Upper lobe of right lung (tissue), 1 donor: ENCODE measurements at regions not wholly inside any gene's neighbourhood (a gene's known extent, or its start where the extent isn't known, plus 50 kb on each side); places are given as distances from the start of the nearest gene placed in this dataset.

Experiments
- ATAC-seq: fragments of 200-7000 bp; cut with Tn5 transposase; one replicate; pipeline ENCODE4 v1.9.1; 2020; ENCODE audit warnings: mild to moderate bottlenecking, moderate library complexity
- DNase-seq: peaks from one replicate; pipeline ENCODE4 v3.0.0-alpha.2; 2020
- H3K27ac ChIP-seq: fragments of 200-600 bp; one replicate; pipeline ENCODE4 v1.8.0; 2022
- H3K27me3 ChIP-seq: fragments of 200-600 bp; one replicate; pipeline ENCODE4 v1.8.0; 2022; ENCODE audit warnings: mild to moderate bottlenecking
- H3K36me3 ChIP-seq: fragments of 200-600 bp; one replicate; pipeline ENCODE4 v1.8.0; 2022
- H3K4me1 ChIP-seq: fragments of 200-600 bp; one replicate; pipeline ENCODE4 v1.8.0; 2022
- H3K4me3 ChIP-seq: fragments of 200-600 bp; one replicate; pipeline ENCODE4 v1.8.0; 2022; ENCODE audit warnings: mild to moderate bottlenecking
- H3K9me3 ChIP-seq: fragments of 200-600 bp; one replicate; pipeline ENCODE4 v1.8.0; 2022
- CTCF ChIP-seq: fragments of 200-600 bp; IDR thresholded peaks from one replicate; pipeline ENCODE4 v1.8.0; 2022; ENCODE audit warnings: antibody characterized with exemption
- intact Hi-C: fragments of 100-400 bp; cut with DNase I; formaldehyde crosslinking; loops from one replicate; pipeline ENCODE4 v1.11.0; 2022
- donor health status: DM: no; HTN: yes; CAD: no; lungs with severe emphysema.

DNA sequence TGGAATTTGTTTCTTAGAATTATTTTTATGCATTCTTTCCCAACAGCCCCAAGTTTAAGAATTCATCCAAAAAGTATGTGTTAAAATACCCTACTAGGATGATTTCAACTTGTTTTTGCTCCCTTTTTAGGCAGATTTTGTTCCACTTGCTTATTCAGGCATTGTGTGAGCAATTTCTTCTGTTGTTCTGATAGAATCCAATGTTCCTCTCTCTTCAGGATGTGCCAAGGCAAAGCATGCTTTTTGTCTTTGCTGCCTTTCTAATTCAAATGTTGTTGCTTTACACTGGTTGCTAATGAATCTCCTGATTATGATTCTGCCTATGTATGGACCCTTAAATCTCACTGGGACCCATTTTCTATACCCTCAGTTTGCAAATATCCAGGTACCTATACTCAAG is 131.2 kb upstream of the ARHGAP42 start:
- H3K36me3 ChIP-seq: no peaks in the 10 kb centered on the region
- intact Hi-C loops: no loop called here
- H3K9me3 ChIP-seq: no peaks in the 10 kb centered on the region

GRCh38 chr11:100556781-100557180 is 130.3 kb upstream of the ARHGAP42 start:
- no peak for ATAC-seq
- intact Hi-C loops: no loop called here
- no peak for TF ChIP-seq CTCF

More for the DNA sequence above, 131.2 kb upstream of the ARHGAP42 start:
- H3K27me3 ChIP-seq: no peaks in the 10 kb centered on the region
- no peaks in the 10 kb centered on the region for H3K4me1 ChIP-seq
- DNase-seq: no peak
- TF ChIP-seq CTCF: no peak
- no peak for ATAC-seq
- H3K27ac ChIP-seq: no peak overlapping the region
- H3K4me3 ChIP-seq: no peak overlapping the region

DNA sequence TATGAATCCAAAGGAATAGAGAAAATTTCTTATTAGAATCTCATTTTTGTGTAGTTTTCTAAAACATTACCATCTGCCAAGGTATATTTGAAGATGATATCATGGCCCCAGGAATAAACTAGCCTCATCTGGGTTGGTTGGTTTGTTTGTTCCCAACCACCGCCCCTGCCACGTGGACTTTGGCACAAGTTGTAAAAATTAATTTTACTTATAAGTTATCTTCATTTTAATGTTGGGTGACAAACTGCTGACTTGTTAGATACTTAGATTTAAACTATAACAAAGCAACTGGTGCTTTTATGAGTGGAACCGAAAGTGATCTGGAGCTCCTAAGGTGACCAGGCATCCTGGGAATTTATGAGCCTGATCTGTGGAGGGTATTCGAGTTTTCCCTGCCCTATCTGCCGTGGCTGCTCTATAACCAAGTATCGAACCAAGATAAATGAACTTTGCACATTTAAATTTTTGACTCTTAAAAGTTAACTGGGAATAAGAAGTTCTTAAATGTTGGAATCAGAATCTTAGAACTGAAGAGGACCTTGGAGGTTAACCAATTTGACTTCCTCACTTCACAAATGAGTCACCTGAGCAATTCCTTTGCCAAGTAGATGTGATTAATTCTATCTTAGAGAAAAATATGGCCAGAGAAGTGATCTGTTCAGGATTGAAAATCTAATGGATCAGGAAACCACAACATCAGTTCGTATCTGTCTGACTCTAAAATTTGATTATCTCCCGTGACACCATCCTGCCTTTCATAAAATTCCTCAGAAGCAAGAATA is 129.1 kb upstream of the ARHGAP42 start:
- no peak for TF ChIP-seq CTCF
- Histone ChIP-seq H3K9me3 (no peaks in the 10 kb centered on the region), H3K4me1 (peaks cover 13% of the 10 kb centered on the region), H3K27me3 (no peaks in the 10 kb centered on the region), H3K27ac (no peak overlapping the region), H3K36me3 (no peaks in the 10 kb centered on the region), H3K4me3 (no peak overlapping the region)
- DNase-seq (no peak), ATAC-seq (no peak)
- intact Hi-C loops: no loop called here

More at GRCh38 chr11:100556781-100557180, 130.3 kb upstream of the ARHGAP42 start:
- no peaks in the 10 kb centered on the region for H3K27me3 ChIP-seq
- H3K9me3 ChIP-seq: no peaks in the 10 kb centered on the region
- H3K4me1 ChIP-seq: peaks cover 4% of the 10 kb centered on the region
- H3K36me3 ChIP-seq: no peaks in the 10 kb centered on the region
- no peak overlapping the region for H3K4me3 ChIP-seq
- DNase-seq: no peak
- no peak overlapping the region for H3K27ac ChIP-seq

GRCh38 chr11:100560606-100561005 is 126.5 kb upstream of the ARHGAP42 start:
- no peaks in the 10 kb centered on the region for H3K9me3 ChIP-seq
- DNase-seq: no peak
- H3K27me3 ChIP-seq: no peaks in the 10 kb centered on the region
- TF ChIP-seq CTCF: no peak
- no peaks in the 10 kb centered on the region for H3K36me3 ChIP-seq
- peaks cover 16% of the 10 kb centered on the region for H3K4me1 ChIP-seq
- H3K4me3 ChIP-seq: no peak overlapping the region
- H3K27ac ChIP-seq: no peak overlapping the region
- intact Hi-C loops: no loop called here
- ATAC-seq: no peak

GRCh38 chr11:100561323-100561722 is 125.8 kb upstream of the ARHGAP42 start:
- H3K4me3 ChIP-seq: no peak overlapping the region
- intact Hi-C loops: no loop called here
- H3K27me3 ChIP-seq: no peaks in the 10 kb centered on the region
- DNase-seq: no peak
- ATAC-seq: no peak
- H3K4me1 ChIP-seq: peaks cover 16% of the 10 kb centered on the region
- H3K9me3 ChIP-seq: no peaks in the 10 kb centered on the region
- TF ChIP-seq CTCF: no peak
- no peaks in the 10 kb centered on the region for H3K36me3 ChIP-seq
- no peak overlapping the region for H3K27ac ChIP-seq
